ENCODE measurements at regions not wholly inside any gene's neighbourhood (a gene's known extent, or its start where the extent isn't known, plus 50 kb on each side); places are given as distances from the start of the nearest gene placed in this dataset.

DNA sequence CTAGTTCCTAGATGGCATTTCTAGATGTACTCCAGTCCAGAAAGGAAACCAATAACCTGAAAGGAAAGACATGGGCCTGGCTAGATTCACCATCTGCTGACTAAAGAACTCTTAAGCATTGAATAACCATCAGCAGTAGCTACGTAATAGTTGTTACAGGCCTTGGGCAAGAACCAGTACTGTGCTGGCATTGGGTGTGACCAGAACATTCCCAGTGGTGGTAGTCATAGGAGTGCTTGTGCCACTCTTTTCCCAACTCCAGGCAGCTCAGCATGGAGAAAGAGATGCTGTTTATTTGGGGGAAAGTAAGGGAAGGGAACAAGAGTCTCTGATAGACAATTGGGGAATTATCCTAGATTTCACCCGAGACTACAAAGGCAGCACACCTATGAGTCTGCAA, 333.3 kb downstream of the SLC16A7 start:
- Histone ChIP-seq H3K36me3 (ENCODE audit: control insufficient read depth in 2 of 2, insufficient read depth in 1 of 2, low read length in 2 of 2) (no peaks in the 10 kb centered on the region), H3K9me3 (ENCODE audit: control insufficient read depth, insufficient read depth, low read depth, low read length) (no peaks in the 10 kb centered on the region), H3K4me1 (ENCODE audit: control insufficient read depth, insufficient read depth, low read length) (no peaks in the 10 kb centered on the region), H3K4me3 (ENCODE audit: low read depth, low read length) (no peak overlapping the region), H3K27ac (ENCODE audit: extremely low read depth, low read depth, low read length) (no peak overlapping the region)
- CTCF ChIA-PET = no interaction called here
- TF ChIP-seq ZFP69B (tag by site-specific recombination; IDR thresholded peaks at IDR 0.05) (no peak), SCRT1 (tag by site-specific recombination; IDR thresholded peaks at IDR 0.05; ENCODE audit: borderline replicate concordance) (no peak), ZNF404 (tag by site-specific recombination; IDR thresholded peaks at IDR 0.05) (no peak), ZNF169 (tag by site-specific recombination; IDR thresholded peaks at IDR 0.05) (no peak), ZNF785 (tag by site-specific recombination; IDR thresholded peaks at IDR 0.05) (no peak), FEZF1 (tag by site-specific recombination; IDR thresholded peaks at IDR 0.05) (no peak), ZBTB20 (tag by site-specific recombination; IDR thresholded peaks at IDR 0.05) (no peak), ZNF2 (tag by site-specific recombination; IDR thresholded peaks at IDR 0.05) (no peak), ZFP37 (tag by site-specific recombination; IDR thresholded peaks at IDR 0.05) (no peak), ZNF558 (tag by site-specific recombination; IDR thresholded peaks at IDR 0.05) (no peak), ZNF529 (tag by site-specific recombination; IDR thresholded peaks at IDR 0.05; ENCODE audit: insufficient replicate concordance) (no peak), ZNF629 (tag by site-specific recombination; IDR thresholded peaks at IDR 0.05) (no peak)
- TF ChIP-seq, protein P1, sequence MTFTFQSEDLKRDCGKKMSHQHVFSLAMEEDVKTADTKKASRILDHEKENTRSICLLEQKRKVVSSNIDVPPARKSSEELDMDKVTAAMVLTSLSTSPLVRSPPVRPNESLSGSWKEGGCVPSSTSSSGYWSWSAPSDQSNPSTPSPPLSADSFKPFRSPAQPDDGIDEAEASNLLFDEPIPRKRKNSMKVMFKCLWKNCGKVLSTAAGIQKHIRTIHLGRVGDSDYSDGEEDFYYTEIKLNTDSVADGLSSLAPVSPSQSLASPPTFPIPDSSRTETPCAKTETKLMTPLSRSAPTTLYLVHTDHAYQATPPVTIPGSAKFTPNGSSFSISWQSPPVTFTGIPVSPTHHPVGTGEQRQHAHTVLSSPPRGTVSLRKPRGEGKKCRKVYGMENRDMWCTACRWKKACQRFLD (tag by site-specific recombination; IDR thresholded peaks at IDR 0.05) = no peak
- POLR2A ChIA-PET = no interaction called here

DNA sequence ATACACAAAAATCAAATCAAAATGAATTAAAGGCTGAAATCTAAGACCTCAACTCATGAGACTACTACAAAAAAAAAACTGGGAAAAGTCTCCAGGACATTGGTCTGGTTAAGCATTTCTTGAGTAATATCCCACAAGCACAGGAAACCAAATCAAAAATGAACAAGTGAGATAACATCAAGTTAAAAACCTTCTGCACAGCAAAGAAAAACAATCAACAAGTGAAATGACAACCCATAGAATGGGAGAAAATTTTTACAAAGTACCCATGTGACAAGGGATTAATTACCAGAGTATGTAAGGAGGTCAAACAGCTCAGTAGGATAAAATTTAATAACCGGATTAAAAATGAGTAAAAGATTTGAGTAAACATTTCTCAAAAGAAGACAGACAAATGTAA, 338.7 kb downstream of the SLC16A7 start:
- ChIA-PET CTCF (no interaction called here), POLR2A (no interaction called here)
- no peaks in the 10 kb centered on the region for H3K4me1 ChIP-seq (ENCODE audit: control insufficient read depth, insufficient read depth, low read length)
- H3K4me3 ChIP-seq (ENCODE audit: low read depth, low read length) = no peak overlapping the region
- TF ChIP-seq ZNF558 (tag by site-specific recombination; IDR thresholded peaks at IDR 0.05) (no peak), ZNF266 (tag by site-specific recombination; IDR thresholded peaks at IDR 0.05; ENCODE audit: low read depth) (no peak), ZNF626 (tag by site-specific recombination; IDR thresholded peaks at IDR 0.05) (no peak), ZFP37 (tag by site-specific recombination; IDR thresholded peaks at IDR 0.05) (no peak), ZNF600 (tag by site-specific recombination; IDR thresholded peaks at IDR 0.05) (no peak)
- TF ChIP-seq, protein P2, sequence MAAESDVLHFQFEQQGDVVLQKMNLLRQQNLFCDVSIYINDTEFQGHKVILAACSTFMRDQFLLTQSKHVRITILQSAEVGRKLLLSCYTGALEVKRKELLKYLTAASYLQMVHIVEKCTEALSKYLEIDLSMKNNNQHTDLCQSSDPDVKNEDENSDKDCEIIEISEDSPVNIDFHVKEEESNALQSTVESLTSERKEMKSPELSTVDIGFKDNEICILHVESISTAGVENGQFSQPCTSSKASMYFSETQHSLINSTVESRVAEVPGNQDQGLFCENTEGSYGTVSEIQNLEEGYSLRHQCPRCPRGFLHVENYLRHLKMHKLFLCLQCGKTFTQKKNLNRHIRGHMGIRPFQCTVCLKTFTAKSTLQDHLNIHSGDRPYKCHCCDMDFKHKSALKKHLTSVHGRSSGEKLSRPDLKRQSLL (tag by site-specific recombination; IDR thresholded peaks at IDR 0.05) = no peak
- H3K27ac ChIP-seq (ENCODE audit: extremely low read depth, low read depth, low read length) = no peak overlapping the region
- no peaks in the 10 kb centered on the region for H3K9me3 ChIP-seq (ENCODE audit: control insufficient read depth, insufficient read depth, low read depth, low read length)
- H3K36me3 ChIP-seq (ENCODE audit: control insufficient read depth in 2 of 2, insufficient read depth in 1 of 2, low read length in 2 of 2) = no peaks in the 10 kb centered on the region

DNA sequence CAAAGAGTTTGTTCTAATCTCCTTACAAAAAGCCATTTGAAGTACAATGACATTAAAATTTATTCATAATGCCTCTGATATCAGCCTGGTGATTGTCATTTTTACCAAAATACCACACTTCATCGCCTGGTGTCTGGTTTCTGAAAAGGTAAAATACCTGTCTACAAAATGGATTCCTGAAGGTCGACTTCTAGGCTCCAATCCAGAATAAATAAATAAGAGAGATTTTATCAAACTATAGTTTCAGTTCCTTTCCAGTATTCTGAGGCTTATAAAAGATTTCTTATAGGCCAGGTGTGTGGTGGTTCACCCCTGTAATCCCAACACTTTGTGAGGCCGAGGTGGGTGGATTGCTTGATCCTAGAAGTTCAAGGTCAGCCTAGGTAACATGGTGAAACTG, 340.7 kb downstream of the SLC16A7 start:
- ChIA-PET POLR2A (no interaction called here), CTCF (no interaction called here)
- TF ChIP-seq ZNF791 (tag by site-specific recombination; IDR thresholded peaks at IDR 0.05) (no peak), ZBTB21 (tag by site-specific recombination; IDR thresholded peaks at IDR 0.05) (no peak), ZNF404 (tag by site-specific recombination; IDR thresholded peaks at IDR 0.05) (no peak), ZFP41 (tag by site-specific recombination; IDR thresholded peaks at IDR 0.05; ENCODE audit: borderline replicate concordance) (no peak), ZNF202 (tag by site-specific recombination; IDR thresholded peaks at IDR 0.05; ENCODE audit: borderline replicate concordance) (no peak), ZNF433 (tag by site-specific recombination; IDR thresholded peaks at IDR 0.05; ENCODE audit: low read depth) (no peak)
- TF ChIP-seq, protein P3, sequence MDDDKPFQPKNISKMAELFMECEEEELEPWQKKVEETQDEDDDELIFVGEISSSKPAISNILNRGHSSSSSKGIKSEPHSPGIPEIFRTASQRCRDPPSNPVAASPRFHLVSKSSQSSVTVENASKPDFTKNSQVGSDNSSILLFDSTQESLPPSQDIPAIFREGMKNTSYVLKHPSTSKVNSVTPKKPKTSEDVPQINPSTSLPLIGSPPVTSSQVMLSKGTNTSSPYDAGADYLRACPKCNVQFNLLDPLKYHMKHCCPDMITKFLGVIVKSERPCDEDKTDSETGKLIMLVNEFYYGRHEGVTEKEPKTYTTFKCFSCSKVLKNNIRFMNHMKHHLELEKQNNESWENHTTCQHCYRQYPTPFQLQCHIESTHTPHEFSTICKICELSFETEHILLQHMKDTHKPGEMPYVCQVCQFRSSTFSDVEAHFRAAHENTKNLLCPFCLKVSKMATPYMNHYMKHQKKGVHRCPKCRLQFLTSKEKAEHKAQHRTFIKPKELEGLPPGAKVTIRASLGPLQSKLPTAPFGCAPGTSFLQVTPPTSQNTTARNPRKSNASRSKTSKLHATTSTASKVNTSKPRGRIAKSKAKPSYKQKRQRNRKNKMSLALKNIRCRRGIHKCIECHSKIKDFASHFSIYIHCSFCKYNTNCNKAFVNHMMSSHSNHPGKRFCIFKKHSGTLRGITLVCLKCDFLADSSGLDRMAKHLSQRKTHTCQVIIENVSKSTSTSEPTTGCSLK (tag by site-specific recombination; IDR thresholded peaks at IDR 0.05) = no peak
- TF ChIP-seq, protein P4, sequence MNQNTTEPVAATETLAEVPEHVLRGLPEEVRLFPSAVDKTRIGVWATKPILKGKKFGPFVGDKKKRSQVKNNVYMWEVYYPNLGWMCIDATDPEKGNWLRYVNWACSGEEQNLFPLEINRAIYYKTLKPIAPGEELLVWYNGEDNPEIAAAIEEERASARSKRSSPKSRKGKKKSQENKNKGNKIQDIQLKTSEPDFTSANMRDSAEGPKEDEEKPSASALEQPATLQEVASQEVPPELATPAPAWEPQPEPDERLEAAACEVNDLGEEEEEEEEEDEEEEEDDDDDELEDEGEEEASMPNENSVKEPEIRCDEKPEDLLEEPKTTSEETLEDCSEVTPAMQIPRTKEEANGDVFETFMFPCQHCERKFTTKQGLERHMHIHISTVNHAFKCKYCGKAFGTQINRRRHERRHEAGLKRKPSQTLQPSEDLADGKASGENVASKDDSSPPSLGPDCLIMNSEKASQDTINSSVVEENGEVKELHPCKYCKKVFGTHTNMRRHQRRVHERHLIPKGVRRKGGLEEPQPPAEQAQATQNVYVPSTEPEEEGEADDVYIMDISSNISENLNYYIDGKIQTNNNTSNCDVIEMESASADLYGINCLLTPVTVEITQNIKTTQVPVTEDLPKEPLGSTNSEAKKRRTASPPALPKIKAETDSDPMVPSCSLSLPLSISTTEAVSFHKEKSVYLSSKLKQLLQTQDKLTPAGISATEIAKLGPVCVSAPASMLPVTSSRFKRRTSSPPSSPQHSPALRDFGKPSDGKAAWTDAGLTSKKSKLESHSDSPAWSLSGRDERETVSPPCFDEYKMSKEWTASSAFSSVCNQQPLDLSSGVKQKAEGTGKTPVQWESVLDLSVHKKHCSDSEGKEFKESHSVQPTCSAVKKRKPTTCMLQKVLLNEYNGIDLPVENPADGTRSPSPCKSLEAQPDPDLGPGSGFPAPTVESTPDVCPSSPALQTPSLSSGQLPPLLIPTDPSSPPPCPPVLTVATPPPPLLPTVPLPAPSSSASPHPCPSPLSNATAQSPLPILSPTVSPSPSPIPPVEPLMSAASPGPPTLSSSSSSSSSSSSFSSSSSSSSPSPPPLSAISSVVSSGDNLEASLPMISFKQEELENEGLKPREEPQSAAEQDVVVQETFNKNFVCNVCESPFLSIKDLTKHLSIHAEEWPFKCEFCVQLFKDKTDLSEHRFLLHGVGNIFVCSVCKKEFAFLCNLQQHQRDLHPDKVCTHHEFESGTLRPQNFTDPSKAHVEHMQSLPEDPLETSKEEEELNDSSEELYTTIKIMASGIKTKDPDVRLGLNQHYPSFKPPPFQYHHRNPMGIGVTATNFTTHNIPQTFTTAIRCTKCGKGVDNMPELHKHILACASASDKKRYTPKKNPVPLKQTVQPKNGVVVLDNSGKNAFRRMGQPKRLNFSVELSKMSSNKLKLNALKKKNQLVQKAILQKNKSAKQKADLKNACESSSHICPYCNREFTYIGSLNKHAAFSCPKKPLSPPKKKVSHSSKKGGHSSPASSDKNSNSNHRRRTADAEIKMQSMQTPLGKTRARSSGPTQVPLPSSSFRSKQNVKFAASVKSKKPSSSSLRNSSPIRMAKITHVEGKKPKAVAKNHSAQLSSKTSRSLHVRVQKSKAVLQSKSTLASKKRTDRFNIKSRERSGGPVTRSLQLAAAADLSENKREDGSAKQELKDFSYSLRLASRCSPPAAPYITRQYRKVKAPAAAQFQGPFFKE (tag by site-specific recombination; IDR thresholded peaks at IDR 0.05; ENCODE audit: borderline replicate concordance) = no peak
- H3K4me3 ChIP-seq (ENCODE audit: low read depth, low read length) = no peak overlapping the region
- H3K9me3 ChIP-seq (ENCODE audit: control insufficient read depth, insufficient read depth, low read depth, low read length) = no peaks in the 10 kb centered on the region
- no peak overlapping the region for H3K27ac ChIP-seq (ENCODE audit: extremely low read depth, low read depth, low read length)
- no peaks in the 10 kb centered on the region for H3K4me1 ChIP-seq (ENCODE audit: control insufficient read depth, insufficient read depth, low read length)
- no peaks in the 10 kb centered on the region for H3K36me3 ChIP-seq (ENCODE audit: control insufficient read depth in 2 of 2, insufficient read depth in 1 of 2, low read length in 2 of 2)

Measured in HEK293 (cell line).